Pons (tissue), 1 donor: ENCODE measurements at regions not wholly inside any gene's neighbourhood (a gene's known extent, or its start where the extent isn't known, plus 50 kb on each side); places are given as distances from the start of the nearest gene placed in this dataset.
"Not testable (repeated sequence)": the region's sequence is repeated elsewhere in the genome, so short reads cannot be mapped to it uniquely, and the experiment has no call there.

ENCODE experiments used
- DNase-seq: peaks from one replicate; pipeline ENCODE4 v3.0.0-alpha.2; 2016; ENCODE audit warnings: low spot score

DNA sequence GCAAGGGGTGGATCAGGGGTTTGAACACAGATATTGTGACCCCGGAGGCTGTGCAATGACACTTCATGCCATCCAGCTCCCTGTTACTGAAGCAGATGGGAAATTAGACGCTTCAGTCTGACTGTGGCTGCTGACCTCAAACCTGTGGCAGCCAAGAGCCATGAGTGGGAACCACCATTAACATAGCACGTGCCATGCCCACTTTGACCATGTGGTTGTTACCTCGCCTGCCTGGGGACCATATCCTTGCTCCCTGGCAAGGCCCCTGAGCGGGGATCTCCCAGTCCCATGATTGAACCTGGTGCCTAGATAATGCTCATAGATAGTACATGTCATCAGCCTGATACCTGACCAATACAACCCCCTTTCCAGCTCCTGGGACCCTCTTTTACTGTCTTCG is 68.9 kb downstream of the CYP26B1 start:
- DNase-seq: no peak

DNA sequence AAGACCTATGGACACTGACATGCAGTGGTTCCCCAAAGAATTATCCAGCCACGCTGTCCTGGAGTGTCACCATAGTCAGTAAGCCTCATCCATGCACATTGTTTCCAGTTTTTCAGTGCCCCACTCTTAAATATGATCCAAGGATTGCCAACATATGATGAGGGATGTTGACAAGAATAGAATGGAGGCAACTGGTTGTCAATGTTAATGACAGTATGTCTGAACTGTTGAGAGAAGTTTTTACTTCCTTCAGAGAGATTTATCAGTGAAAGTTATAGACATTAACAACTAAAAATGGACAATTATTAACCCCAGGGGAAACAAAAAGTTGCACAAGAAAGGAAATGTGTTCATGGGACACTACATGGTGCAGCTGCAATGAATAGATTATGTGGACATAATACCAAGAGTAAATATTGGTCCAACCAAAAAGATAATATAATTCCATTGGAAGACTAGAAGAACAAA is 69.9 kb downstream of the CYP26B1 start:
- DNase-seq: no peak

DNA sequence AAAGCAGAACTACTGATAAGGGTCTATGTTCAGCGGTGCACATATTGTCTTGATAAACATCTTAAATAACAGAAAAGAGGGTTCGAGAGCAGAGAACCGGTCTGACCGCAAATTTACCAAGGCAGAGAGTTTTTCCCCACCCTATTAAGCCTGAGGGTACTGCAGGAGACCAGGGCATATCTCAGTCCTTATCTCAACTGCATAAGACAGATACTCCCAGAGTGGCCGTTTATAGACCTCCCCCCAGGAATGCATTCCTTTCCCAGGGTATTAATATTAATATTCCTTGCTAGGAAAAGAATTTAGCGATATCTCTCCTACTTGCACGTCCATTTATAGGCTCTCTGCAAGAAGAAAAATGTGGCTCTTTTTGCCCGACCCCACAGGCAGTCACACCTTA is 74.3 kb downstream of the CYP26B1 start:
- DNase-seq: not testable (repeated sequence)

DNA sequence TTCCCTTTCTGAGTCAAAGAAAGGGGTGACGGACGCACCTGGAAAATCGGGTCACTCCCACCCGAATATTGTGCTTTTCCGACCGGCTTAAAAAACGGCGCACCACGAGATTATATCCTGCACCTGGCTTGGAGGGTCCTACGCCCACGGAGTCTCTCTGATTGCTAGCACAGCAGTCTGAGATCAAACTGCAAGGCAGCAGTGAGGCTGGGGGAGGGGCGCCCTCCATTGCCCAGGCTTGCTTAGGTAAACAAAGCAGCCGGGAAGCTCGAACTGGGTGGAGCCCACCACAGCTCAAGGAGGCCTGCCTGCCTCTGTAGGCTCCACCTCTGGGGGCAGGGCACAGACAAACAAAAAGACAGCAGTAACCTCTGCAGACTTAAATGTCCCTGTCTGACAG is 83.5 kb downstream of the CYP26B1 start:
- DNase-seq: not testable (repeated sequence)

DNA sequence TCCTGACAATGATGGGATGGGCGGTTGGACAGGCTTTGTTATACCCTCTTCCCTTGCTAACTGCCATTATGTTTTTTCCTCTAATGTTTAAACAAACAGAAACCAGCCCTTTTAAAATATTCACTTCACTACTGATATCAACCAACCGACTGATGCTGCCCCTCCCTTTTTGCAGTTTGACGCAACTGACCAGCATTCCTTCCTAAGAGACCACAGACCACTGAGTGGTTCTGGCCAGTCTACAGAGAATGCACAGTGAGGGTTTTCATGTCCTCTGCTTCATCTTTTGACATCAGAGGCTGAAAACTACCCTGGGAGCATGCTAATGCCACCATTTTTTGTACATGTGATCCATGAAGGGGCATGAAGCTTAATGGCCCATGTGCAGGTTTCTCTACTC is 85.3 kb downstream of the CYP26B1 start:
- DNase-seq: no peak

DNA sequence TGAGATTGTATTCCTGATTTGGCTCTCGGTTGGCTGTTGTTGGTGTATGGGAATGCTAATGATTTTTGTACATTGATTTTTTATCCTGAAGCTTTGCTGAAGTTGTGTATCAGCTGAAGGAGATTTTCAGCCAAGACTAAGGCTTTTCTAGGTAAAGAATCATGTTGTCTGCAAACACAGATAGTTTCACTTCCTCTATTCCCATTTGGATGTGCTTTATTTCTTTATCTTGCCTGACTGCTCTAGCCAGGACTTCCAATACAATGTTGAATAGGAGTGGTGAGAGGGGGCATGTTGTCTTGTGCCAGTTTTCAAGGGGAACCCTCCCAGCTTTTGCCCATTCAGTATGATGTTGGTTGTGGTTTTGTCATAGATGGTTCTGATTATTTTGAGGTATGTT is 90.4 kb downstream of the CYP26B1 start:
- no peak for DNase-seq

DNA sequence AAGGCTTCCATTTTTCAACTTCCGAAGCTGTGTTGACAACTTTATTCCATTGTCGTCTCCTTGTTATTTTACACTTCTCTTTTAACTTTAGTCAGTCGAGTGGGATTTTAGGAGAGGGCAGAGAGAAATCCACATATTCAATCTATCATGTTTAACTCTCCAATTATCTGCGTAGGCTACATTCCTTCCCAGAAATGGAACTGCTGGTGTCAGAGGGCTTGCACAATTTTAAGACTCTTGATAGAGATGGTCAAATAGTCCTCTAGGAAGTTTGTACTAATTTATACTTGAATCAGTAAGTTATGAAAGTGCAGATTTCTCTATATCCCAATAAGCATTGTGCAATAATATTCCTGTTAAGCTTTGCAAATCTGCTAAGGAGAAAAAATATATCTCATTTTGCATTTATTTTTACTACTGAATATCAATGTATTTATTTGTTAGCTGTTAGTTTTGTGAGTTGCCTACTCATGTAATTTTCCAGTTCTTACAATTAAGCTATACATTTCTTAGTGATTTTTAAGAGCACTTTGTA is 95.6 kb downstream of the CYP26B1 start:
- DNase-seq: no peak

DNA sequence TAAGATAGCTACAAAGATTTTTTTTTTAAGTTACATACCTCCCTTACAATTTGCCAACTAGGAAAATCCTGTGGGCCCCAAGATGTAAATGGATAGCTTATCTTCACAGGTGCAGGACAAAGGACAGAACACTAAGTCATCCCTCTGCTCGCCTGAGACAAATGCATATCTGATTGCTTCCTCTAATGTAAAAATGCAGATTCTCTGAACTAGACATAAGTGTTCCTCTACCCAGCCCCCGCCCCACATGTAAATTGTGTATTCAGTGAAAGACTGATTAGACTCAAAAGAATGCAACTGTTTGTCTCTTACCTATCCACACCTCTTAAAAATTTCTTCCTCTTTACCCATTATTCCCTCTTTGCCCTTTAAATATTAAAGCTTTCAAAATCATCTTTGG is 96.5 kb downstream of the CYP26B1 start:
- DNase-seq: no peak

DNA sequence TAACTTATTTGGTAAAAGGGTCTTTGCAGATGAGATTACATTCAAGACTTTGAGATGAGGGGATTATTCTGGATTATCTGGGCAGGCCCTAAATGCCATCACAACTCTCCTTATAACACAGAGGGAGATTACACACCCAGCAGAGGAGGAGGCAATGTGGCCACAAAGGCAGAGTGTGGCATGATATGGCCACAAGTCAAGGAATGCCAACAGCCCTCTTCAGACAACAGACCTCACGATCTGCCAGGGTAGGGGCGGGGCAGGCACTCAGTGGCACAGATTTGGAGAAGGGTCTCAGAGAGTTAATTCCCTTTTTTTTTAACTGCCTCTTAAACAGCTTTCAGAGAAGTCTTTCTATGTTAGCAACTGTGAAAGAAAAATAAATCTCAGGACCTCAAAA is 96.9 kb downstream of the CYP26B1 start:
- no peak for DNase-seq

DNA sequence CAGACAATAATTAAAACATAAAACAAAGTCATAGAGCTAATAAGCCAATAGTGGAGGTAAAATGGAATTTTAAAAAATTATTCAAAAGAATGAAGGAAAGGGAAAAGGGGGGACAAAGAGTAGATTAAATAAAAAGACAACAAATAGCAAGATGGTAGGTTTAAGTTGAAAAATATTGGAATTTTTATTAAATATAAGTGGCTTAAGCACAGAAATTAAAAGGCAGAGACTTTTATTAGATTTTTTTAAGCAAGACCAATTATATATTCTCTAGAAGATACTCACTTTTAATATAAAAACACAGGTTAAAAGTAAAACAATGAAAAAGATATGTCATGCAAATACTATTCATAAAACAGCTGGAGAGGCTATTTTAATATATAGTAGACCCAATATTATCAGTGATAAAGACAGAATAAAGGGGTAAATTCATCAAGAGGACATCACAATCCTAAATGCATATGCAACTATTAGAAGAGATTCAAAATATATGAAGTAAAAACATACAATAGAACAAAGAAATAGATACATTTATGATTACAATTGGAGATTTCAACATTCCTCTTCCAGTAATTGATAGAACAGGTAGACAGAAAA is 98.7 kb downstream of the CYP26B1 start:
- no peak for DNase-seq

DNA sequence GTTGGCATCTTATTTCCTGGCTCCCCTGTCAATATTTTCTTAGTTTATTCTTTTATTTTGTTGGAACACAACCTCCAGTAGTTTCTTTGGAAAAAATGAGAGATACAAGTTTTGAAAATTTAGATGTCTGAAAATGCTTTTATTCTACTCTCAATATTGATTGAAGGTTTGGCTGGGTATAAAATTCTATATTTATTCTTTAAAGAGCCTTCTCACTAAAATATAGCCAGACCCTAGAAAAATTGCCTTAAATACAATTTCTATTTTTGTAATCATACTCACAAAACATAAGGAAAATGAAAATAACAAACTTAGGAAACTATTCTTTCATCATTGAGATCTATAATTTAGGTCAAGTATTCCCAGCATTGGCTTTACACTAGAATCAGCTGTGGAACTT is 103.7 kb downstream of the CYP26B1 start:
- DNase-seq: no peak

DNA sequence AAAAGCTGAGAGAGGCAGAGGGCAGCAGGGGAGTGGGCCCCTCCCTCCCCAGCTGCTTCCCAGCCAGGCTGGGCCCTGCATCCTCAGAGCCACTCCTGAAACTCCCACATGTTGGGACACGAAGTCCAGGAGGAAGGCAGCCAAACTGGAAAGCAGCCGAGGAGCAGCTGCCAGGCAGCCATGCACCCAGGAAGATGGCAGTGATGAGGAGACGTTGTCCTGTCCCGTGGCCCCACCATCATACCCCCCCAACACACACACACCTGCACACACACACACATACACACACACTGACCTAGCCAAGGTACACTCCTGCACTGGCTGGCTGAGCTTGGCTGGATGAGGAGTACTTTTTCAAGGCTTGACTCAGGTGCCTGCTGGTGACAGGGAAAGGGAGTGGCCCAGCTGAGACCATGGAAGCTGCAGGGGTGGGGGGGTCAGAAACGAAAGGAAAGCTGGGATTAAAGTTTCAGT is 106.0 kb downstream of the CYP26B1 start:
- no peak for DNase-seq

DNA sequence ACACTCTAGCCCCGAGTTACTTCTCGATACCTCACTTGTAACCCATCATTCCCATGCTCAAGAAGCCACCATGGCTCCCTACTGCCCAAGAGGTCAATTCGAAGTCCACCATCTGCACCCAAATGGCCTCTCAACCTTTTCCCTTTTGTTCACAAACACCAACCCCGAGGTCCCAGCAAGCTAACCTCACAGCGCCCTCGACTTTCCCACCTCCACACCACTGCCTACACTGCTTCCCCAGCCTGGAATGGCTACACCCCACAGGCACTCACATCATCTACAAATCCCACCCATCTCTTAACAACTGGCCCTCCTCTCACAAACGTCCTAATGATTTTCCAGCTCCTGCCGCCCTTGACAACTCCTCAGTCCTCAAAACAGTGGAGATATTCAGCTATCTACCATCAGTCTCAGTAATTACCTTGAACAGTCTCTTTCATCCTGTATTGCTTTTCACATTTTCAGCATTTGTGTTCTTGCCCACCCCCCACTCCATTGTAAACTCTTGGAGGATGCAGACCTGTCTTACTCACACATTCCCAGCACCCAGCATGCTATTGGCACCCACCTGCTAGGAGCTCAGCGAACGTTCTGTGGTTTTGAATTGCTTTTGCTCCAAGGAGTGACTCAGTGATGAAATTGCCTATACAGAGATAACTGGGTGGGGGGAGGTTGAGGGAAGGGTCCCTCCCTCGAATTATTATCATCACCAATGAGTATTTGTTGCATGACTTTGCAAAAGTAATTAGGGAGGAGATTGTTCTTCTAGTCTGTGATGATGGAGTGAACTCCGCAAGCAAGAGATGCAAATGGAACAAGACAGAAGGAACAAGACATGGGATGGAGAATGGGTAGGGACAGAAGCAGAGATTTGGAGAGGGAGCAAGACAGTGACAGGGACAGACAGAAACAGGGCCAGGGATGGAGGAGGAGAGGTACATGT is 106.8 kb downstream of the CYP26B1 start:
- DNase-seq: no peak

DNA sequence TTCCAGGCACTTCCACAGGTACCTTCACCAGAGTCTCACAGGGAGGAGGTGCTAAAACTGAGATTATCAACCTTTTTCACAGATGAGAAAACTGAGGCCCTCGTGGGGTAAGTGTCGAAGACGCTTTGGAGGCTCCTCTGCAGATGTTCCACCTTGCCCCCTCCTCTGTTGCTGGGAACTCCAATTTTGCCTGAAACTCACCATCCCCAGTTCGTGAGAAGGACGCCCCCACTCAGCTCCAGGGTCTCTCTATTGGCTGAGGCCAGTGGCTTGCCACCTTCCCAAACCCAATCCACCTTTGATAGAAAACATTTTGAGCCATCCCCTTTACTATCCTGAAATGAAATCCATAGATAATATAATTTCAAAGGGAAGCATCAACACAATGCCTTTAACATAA is 109.1 kb downstream of the CYP26B1 start:
- DNase-seq: no peak

DNA sequence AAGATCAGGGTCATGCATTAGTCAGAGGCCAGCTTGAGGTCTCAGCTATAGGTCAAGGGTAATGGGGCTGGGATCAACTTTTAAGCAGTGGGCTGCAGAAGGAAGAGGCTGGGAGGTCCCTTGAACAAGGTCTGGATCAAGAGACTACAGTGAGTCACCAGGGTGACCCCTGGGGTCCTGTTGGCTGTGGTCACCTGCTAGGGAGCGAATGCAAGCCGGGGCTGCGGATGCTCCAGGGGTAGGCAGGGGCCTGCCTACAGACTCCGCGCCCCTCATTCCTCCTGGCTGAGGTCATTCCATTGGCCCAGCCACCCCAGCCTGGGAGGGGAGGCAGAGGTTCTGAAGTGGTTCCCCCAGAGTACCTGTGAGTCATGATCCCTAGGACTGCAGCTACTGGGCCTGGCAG is 110.4 kb downstream of the CYP26B1 start:
- DNase-seq: no peak

DNA sequence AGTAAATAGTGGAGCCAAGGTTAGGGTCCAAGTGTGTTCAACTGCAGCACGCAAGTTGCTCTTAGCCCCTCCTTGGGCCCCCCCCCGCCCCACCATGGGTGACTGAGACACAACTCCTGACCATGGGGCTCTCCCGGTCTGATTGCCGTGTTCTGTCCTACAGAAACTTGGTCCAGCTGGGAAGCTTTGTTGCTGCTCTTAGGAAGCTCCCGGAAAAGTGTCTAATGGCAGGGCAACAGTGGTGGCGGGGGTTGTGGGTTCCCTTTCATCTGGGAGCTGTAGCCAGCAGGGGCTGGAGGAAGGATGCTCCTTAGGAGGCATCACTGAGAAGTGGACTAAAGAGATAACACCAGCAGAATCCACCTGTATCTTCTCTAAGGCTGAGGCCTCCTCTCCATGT is 111.1 kb downstream of the CYP26B1 start:
- no peak for DNase-seq

DNA sequence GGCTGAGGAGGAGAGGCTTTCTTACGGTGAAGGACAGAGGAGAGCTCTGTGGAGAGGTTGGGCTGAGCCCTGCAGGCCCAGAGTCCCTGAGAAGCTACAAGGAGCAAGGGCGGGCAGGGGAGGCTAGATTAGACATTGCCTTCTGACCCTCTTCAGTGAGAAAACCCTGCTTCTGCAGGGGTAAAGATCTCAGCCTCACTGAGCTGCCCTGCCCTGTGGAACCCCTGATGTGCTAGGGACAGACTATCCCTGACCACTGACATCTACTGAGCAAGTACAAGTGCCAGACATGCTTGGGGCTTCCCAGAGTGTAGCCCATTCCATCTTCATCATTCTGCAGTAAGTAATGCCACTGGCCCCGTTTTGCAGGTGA is 111.5 kb downstream of the CYP26B1 start:
- DNase-seq: no peak

DNA sequence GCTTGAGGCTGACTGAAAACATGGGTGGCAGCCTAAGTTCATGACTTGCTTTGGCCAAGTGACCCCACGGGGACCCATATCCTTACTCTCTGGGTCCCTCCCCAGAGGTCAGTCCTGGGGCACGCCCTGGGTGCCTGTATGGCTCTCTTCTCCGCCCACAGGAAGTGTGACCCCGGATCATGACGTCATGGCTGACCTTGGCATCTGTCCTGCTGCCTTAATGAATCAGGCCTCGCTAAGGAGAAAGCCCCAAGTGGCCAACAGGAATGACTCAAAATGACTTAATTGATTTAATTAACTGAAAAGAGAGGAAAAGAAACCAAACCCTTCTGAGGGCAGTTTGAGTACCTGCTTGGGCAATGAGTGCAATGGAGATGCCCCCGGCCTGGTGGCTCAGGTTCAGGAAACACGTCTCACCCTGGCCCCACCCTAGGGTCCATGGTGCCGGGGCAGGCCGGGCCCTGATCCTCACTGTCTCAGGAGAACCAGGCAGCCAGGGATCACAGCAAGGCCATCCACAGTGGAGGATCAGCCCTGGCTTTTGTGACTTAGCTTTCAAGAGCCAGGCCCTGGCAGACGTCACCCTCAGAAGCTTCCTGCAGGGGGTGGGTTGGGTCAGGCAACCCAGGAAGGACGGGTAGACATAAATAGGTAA is 112.0 kb downstream of the CYP26B1 start:
- no peak for DNase-seq

DNA sequence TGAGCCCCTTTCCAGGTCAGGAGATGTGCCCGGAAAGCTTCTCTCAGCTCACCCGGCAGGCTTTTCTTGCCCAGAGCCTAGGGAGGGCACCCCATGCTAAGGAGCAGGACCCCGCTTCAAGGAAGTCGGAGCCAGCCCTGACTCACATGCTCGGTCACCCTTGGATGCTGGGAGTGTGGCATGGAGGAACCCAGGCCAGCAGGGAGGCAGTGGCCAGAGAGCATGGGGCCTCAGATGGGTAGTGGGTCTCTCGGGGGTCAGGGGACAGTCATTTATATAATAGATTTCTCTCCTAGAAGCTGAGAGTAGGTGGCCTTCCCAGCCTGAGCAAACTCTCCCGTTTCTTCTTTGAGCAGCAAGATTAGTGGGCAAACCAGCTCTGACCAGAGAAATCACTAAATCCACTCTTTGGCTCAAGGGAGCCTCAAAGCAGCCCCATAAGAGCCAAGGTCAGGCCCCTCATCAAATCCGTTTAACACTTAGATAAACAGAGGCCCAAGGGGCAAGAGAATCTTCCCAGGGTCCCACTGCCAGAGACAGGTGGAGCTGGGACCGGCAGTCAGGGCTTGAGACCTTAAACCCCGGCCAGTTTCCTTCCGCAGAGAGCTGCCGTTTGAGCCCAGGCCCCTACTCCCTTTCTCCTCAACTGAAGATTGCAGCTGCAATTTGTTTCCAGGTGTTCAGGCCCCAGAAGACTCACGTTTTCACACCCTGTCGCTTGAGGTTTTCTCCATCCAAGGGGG is 113.1 kb downstream of the CYP26B1 start:
- no peak for DNase-seq

DNA sequence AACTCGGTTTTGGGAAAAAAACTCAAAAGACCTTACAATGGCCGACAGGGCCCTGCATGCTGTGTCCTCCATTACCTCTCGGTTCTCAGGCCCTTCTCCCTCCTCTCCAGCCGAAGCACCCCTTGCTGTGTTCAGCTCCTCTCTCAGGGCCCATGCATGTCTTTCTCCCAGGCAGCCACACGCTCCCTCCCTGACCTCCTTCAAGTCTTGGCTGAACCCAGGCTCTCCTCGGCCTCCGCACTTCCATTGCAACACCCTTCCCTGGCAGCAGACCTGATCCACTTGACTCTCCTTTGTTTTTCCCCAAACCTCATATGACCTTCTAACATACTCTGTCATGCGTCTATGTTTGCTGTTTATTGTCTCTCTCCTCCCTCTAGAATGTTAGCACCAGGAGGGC is 114.0 kb downstream of the CYP26B1 start:
- no peak for DNase-seq

DNA sequence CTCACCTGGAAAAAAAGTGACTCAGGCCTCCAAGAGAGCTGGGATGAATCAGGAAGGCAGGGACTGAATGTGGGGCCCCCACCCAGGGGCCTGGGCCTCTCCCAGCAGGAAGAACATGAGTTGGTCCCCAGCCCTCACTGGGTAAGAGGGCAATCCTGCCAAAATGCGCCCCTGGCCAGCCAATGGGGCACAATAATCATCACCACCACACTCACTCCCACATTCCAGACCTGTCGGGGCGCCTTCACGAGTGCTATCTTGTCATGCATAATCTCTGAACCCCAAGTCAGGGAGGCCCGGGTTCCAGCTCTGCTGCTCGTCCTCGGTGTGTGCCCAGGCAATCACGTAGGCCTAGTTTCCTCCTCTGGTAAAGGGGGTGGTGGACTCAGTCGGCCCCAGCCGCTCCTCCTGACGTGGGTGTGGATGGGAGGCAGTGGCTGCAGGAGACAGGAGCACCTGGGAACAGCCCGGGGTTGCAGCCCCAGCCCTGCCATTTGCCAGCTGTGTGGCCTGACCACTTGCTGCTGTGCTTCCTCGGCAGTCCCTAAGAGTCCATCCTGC is 115.1 kb downstream of the CYP26B1 start:
- no peak for DNase-seq
